ENCODE measurements at regions not wholly inside any gene's neighbourhood (a gene's known extent, or its start where the extent isn't known, plus 50 kb on each side); places are given as distances from the start of the nearest gene placed in this dataset.

DNA sequence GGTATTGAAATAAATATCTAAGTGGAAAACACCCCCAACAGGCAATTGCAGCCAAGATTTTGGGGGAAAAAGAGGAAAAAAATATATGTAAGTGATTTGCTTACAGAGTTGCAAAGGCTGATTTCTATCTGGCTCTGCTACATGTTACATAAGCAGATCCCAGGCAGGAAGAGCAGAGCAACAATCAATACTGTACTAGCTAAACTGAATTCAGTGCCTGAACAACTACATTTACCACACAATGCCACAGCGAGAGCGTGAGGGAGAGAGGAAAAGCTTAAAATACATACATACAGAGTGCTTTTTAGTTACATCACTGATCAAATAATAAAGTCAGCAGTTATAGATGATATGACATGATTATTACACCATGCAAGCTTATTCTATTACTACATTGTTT is 665.6 kb upstream of the ARGLU1 start:
- no peak for DNase-seq

DNA sequence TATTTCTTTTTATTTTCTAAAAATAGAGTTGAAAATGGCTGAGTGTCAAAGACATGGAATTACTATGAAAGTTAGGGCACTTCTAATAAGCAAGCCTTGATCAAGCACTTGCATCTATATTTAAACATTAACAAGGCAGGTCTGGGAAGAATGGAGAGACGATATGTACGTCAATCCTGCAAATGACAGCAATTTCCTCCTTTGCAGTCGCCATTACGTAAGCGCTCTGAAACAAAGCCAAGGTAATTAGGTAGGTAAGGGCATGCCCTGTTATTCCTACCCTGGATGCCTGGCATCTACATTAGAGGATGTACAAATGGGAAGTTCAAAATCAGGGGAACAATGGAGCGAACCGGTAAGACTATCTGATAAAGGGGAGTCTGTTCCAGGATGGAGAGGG is 664.0 kb upstream of the ARGLU1 start:
- DNase-seq = no peak

DNA sequence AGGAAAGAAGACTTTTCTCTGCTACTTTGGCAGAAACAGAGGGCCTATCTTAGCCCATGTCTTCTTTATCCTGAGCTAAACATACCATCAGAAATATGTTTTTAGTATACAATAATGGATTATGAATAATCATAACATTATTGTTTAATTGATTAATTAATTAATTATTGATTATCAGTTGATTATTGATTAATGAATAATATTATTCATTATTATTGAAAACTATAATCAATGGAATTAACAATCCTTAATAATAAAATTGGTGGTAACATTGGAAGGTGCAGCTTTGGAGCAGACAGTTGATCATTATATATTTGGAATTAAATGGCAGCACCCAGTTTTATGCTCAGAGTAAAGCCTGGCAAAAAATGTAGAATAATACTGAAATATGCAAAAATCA is 655.9 kb upstream of the ARGLU1 start:
- no peak for DNase-seq

DNA sequence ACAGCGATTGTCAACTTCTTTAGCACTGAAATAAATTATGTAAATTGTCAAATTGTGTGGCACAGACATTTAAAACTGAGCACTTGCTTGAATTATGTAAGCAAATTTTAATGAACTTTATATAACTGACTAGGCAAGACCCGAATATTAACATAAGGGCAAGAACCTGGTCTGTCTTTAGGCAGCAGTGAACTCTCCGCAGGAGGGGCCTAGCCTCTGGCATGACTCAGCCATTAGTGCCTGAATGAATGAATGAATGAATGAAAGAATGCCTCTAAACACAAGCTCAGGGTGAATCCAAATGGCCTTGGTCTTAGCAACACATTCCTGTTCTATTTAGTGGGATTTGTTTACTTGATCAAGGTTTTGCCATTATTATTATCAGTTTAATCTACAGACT is 654.7 kb upstream of the ARGLU1 start:
- DNase-seq = no peak

DNA sequence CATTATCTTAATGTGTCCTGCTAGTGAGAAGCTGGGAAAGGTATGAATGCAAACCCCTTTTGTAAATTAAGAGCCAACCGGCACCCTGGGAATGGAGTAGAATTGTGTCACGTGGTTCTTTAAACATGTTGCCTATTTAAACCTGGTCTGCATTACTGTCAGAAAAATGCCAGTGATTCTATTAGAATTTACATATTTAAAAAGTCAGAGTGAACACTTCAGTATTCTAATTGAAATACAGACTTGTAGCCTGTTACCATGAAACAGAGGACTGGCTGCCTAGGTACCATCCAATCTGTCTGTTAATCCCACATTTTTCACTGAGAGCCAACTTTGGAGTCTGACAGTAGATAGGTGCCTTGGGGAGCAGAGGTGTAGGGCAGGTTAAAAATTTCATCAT is 652.3 kb upstream of the ARGLU1 start:
- DNase-seq = no peak

DNA sequence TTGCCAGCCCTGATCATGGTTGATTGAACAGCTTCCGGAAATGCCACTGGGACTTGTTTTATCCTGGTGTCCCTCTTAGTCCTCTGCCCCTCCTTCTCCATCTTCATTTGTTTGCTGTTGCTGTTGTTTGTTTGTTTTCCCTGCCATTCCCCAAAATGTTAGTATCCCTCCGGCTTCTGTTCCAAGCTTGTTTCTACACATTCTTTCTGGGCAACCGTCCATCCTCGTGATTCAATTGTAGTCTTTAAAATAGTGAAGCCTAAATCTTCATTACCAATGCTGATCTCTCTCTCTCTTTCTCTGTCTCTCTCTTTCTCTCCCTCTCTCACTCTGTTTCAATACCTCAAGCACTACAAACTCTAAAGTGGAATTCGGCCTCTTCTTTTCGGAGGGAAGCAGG is 649.3 kb upstream of the ARGLU1 start:
- no peak for DNase-seq

DNA sequence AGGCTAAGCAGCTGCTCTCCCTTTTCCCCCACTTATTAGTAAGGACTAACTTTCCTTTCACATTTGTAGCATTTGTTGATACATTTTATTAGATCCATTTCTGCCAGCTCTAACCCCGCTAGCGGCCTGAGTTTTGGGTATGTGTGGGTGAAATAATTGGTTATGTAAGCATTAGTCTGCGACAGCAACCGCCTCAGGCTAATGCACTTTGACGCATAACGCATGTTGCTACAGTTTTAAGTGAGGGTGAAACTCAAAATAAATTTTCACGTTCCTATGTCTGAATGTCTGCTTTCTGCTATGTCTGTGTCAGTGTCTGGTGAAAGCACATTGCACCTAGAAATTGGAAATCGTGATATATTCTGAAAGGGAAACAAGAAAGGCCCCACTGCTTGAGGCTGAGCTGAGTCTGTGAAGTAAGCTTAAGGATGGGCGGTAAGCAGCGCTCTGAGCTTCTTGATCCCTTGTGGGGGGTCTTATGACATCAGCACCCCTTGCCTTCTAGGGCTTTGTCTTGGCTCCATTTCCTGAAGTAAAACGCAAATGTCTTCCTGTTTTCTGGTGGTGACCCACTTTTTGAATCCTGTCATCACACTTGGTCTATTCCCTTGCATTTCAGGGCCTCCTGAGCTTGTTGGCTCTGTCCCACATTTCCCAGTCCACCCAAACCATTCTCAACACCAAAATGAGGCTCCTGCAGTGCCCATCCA is 648.3 kb upstream of the ARGLU1 start:
- no peak for DNase-seq

DNA sequence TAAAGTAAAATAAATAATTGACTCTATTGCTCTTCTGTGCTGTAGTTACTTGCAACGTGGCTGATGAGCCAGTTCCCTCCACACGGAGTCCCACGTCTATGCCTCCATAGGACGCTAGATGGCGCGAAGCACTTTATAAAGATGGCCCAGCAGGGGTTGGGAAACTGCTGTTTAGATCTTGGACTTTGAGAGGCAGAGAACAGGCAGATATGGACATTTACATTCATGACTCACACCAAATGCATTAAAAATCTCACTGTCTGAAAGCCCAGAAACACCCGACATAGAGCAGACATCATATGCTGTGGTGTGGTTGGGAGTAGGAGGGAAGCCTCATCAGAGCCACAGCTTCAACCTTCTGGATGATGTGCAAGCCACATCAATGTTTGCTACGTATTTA is 643.1 kb upstream of the ARGLU1 start:
- peak; percentile 9 for DNase-seq

DNA sequence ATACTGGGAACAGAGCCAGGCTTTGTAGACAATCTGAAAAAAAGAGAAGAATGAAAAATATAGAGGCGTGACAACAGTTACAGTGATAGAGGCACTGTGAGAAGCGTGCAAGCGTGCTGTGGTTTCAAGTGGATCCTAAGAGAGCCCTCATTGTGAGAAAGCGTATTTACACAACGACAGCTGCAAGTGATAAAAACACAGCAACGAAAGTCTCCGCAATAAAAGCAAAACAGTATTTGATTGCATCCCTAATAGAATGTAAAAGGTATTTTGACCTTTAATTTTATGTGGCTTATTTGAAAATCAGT is 642.7 kb upstream of the ARGLU1 start:
- no peak for DNase-seq

DNA sequence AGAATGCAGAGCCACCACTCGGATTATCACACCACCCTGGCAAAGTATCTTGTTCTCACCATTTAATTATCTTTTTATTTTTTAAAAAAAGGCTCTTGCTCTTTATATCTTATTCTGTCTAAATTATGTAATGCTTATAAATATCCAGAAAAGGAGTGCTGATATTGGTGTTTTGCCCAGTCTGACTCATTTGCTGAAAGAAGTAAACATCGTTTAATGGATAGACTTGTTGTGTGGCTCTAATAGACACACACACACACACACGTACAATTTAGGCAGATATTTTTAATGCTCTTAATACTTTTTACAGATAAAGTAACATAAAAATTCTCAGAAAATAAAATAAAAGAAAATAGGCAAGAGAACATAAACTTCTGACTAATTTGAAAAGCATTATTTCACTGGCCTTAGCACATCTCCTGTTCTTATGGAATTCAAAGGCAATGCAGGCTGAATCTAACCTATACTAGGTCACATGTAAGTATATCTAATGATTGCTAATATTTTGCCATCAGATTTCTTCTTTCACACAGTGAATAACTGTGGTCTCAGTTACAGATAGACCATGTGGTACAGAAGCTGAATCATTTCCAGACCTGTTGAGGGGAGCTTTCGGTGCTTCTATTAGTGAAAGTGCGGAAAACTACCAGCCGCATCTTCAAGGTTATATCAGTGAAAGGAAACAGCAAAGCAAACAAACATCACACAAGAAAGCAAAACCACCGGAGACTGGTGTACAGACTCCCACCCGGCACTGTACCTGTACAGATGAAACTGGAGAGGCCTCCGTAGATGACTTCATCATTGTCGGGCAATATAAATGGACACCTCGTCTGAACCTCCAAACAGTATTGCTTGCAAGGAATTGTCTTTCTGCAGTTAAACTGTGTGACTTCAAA is 642.1 kb upstream of the ARGLU1 start:
- DNase-seq = no peak

DNA sequence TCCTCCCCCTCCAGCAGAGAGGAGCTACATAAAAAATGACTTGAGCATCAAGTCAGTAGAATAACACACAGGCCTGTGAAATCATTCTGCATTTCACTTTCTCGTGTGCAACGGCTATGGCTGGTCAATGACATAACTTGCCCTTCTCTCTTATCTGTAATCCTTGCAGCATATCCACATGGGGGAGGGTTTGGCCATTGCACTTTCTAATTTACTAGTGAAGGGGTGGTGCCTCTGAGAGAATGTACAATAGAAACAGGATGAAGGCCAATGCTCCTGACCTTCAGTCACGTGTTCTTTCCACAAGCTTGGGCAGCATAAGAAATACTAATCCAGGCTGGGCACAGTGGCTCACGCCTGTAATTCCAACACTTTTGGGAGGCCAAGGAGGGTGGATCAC is 641.0 kb upstream of the ARGLU1 start:
- no peak for DNase-seq

DNA sequence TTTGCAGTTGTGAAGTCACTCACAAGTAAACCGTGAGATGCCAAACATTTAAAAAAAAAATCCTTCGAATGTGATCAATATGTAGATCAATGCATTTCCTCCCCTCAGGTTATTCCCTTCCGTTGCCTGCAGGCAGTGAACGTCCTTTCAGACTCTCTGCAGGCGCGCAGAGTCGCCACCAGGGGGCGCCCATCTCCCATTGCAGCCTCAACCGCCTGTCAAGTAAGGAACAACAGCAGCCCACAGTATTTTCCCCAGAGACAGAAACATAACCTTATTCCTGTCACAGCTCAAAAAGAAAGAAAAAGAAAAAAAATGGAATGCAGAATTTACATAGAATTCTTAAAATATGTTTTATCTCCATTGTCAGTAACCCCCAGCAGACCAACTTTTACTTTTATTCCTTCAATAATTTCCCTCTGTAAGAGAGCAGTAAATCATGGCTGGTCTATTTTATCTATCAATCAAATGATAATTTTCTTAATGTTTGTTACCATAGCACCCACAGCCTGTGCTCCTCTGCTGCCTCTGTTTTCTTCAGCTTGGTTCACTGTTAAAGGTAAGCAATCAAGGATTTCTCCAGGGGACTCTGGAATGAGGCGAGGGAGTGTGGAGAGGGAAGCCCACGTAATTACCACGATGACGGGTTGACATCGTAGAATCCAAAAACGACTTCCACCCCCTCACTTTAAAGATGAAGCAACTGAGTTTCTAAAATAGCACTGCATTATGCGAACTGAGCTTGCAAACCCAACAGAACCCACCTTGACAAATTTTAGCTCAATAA is 637.6 kb upstream of the ARGLU1 start:
- no peak for DNase-seq

DNA sequence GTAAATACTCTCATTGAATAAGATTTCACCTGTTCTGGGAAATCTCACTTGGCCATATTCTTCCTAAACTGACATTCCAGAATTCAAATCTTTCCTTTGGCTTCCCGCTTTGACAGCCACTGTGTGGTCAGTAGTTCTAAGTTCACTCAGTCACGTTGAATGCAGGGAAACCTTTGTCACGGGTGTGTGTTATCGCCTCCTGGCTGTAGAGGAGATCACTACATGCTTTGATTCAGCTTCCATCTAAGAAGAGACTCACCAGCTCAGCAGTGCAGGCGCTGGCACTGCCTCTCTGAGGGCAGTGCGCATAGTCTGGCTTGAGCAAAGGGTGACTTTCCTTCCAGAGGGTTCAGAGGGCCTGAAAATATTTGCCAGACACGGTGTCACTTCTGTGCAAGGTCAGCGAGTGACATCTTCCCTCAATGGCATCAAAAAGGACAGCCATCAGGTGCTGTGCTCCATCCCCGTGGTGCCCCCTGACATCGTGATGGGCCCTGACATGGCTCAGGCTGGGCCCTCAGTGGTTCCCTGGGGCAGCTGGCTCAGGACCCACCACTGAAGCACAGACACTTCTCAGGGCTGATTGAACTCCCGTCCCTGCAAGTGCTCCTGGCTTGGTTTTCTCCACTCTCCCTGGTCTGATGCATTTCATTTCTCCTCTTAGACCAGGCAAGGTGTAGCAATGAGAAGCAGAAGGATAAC is 635.4 kb upstream of the ARGLU1 start:
- DNase-seq = no peak

DNA sequence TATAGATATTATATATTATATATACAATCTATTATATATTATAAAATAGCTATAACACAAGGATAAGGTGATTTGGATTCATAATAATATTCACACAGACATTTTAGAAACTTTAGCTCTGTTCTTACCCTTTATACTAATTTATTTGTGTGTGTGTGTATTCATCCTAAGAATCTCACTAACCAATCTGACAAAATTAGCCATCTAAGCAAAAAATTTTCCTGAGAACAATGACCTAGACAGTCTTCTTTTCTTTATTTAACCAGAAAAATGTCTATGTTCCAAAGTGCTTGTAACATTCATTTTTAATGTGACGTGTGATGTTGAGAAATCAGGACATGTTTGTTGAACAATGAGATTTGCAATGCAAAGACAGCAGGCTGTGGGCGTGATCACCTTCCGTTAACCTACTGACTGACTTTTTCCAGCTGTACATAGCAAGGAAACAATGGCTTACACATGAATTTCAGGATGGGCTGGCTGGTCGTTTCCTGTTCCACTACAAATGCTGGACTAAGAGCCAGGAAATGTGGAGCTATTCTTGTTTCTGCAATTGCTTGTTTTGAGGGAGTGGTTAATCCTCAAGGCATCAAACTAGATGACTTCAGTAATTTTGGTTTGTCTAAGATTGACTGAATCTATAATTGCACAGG is 634.6 kb upstream of the ARGLU1 start:
- DNase-seq = no peak

DNA sequence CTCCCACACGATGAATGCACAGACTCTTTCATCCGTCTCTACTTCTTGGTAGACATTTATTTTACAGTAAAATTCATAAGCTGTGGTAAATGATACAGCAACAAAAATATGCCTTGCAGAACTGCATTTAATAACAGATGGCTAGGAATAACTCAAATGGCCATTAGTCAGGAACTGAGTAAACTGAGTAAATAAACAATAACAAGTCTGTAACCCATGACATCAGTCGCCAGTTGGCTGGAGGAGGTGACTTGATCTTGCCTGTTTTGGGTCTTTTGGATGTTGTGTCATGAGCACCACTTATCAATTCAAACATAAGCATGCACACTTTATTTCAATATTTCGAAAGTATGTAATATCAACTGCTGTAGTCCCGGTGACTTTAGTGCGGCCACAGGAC is 632.6 kb upstream of the ARGLU1 start:
- DNase-seq = no peak

DNA sequence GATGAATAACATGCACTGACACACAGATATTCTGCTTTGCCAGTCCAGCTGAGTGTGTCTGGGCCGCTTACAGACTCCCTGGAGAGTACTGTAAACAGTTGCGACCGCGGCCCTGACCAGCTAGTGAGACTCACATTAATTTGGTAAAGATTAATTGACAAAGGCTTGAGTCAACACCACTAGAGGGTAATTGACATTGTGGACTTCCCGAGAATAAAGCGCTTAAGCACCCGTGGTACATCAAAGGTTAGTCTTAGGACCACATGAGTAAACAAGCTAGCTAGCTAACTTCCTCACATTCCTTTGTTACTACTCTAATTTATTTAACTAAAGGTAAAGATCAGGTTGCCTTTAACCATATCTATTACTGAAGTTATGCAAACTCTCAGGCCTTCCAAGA is 624.4 kb upstream of the ARGLU1 start:
- no peak for DNase-seq

DNA sequence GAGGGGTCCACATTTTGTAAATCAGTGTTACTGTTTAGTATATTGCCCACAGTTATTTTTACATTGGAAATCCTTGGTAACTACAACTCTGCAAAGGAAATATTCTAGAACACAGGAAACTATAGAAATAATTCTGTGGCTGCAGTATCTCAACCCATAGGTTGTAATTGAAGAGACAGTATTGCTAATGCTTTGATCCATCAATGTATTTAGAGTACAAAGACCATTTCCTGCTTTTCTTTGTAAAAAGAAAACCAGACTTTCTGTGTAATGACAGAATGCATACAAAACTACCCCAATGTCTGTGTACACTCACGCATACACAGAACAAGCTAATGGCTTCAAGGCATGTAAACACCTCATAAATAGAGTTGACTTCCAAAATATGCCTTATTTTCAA is 622.1 kb upstream of the ARGLU1 start:
- no peak for DNase-seq

DNA sequence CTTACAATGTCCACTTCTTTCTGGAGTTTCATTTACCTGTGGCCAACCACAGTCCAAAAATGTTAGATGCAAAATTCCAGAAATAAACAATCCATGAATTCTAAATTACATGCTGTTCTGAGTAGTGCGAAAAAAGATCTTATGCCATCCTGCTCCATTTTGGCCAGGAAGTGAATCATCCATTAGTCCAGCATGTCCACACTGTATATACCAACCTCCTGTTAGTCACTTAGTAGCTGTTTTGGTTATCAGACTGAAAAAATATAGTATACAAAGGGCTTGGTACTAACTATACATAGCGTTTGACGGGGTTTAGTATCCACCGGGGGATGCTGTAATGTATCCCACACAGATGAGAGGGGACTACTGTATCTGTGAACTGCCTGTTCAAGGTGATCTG is 618.0 kb upstream of the ARGLU1 start:
- DNase-seq = no peak

DNA sequence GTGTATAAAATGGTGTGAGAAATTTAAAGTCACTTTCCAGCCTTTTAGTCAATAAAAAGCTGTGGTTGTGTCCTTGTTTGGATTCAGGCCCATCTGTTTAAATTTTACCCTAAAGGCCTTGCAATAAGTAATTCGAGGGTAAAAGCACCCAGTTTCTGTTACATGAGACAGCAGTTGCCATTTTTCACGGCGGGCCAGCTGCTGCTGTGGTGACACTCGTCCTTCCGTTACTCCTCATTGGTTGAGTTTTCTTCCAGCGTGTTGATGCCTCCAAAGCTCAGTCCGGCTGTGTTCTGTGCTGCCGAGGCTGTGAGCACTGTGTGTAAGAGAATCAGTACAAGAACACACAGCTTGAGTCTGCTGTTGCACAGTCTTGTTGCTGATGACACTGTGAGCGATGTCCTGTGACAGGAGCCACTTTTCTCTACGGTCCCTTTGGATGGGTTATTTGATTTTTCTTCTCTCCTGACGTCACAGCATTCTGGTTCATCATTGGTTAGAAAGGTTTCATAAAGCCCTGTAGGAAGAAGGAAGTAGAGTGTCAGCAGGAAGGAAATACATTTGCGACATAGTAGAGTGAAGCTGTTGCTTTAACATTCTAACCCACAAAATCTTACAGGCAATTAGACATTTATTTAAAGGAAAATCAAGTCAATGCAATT is 602.5 kb upstream of the ARGLU1 start:
- peak; percentile 17 for DNase-seq

DNA sequence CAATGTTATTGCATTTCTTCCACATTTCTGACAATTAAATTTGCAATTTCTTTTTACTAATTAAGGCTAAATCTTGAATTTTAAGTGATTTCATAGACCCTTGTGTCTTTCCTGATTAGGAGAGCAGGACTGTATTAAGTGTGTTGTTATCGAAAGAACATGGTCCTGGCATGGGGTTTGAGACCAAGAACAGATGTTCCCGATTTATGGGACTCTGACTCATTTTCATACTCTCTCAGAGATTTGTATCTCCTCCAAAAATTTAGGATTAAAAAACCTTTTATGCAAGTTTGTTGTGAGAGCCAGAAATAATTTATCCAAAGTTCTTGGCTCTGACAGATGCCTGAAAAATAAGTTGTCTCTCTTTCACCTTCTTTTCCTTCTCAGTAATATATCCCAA is 589.3 kb upstream of the ARGLU1 start:
- no peak for DNase-seq

DNA sequence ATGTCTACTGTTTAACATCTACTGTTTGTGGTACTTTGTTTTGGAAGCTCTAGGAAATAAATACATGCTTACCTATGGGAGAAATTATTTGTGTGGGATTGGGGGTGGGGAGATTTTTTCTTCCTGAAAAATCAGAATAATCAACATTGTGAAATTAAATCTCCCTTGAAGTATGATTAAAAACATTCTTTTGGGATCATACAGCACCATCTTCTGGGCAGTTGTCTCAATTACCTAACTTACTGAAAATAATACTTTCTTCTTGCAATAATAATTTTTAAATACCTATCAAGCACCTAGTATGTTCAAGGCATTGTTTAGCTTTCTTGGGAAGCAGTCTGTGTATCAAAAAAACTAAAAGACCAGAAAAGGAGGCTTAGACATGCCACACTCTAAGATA is 576.5 kb upstream of the ARGLU1 start:
- peak; percentile 1 for DNase-seq

DNA sequence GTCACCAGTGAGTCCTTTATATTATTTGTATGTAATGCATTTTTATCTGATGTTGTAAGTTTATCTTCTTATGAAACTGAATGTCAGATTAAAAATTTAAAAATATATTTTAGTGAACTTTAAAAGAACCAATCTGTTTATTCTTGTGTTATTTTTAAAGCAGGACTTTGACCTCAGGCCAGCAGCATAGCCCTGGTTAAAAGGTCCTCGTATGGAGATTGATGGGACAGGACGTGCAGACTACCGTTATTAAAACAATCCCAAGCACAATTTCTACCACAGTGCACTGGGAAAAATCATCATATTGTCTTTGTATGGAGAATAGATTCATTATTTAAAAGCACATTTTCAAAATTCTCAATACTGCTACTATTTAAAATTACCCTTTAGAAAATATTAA is 573.8 kb upstream of the ARGLU1 start:
- no peak for DNase-seq
